Adrenal gland (tissue), 5 donors: ENCODE measurements at regions not wholly inside any gene's neighbourhood (a gene's known extent, or its start where the extent isn't known, plus 50 kb on each side); places are given as distances from the start of the nearest gene placed in this dataset.

Experiments
- CTCF ChIP-seq, 6 experiments: fragments of 450-650 bp in 4 of 6; fragments of 200-600 bp in 2 of 6; sonication (generic) in 1 of 6; IDR thresholded peaks; 1 replicate in 5 of 6; 2 replicates in 1 of 6; pipeline versions ENCODE4 v1.5.1 to v1.8.0; 2016 to 2021; ENCODE audit warnings: antibody characterized with exemption in 6 of 6, mild to moderate bottlenecking in 2 of 6, moderate library complexity in 1 of 6
- POLR2A ChIP-seq, 2 donors: fragments of 450-650 bp; IDR thresholded peaks; one replicate each; pipeline ENCODE4 v1.6.1; 2017; ENCODE audit warnings: antibody characterized with exemption in 2 of 2, mild to moderate bottlenecking in 2 of 2, moderate library complexity in 1 of 2
- donor health status: DM: no; HTN: no; CAD: no.

DNA sequence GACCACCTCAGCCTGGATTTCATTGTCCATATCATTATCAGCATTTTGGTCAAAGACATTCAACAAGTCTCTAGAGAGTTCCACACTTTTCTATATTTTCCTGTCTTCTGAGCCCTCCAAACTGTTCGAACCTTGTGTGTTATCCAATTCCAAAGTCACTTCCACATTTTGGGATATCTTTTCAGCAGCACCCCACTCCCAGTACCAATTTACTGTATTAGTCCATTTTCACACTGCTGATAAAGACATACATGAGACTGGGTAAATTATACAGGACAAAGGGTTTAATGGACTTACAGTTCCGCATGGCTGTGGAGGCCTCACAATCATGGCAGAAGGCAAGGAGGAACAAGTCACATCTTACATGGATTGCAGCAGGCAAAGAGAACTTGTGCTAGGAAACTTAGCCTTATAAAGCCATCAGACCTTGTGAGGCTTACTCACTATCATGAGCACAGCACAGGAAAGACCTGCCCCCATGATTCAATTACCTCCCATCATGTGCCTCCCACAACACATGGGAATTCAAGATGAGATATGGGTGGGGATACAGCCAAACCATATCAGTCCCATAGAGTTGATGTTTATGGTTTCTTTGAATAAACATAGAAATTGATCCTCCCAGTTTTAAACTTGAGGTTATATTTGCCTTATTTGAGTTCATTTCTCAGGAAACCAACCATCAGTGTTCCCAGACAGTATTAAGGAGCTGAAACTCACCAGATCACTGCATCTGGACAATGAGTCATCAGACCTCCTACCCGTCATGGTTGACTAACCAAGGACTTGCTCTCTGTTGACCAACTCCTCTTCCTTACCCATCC is 322.7 kb upstream of the DUSP10 start:
- TF ChIP-seq CTCF (IDR thresholded peaks at IDR 0.05) (no peak), POLR2A (IDR thresholded peaks at IDR 0.05) (no peak)
